ENCODE measurements at regions not wholly inside any gene's neighbourhood (a gene's known extent, or its start where the extent isn't known, plus 50 kb on each side); places are given as distances from the start of the nearest gene placed in this dataset.

DNA sequence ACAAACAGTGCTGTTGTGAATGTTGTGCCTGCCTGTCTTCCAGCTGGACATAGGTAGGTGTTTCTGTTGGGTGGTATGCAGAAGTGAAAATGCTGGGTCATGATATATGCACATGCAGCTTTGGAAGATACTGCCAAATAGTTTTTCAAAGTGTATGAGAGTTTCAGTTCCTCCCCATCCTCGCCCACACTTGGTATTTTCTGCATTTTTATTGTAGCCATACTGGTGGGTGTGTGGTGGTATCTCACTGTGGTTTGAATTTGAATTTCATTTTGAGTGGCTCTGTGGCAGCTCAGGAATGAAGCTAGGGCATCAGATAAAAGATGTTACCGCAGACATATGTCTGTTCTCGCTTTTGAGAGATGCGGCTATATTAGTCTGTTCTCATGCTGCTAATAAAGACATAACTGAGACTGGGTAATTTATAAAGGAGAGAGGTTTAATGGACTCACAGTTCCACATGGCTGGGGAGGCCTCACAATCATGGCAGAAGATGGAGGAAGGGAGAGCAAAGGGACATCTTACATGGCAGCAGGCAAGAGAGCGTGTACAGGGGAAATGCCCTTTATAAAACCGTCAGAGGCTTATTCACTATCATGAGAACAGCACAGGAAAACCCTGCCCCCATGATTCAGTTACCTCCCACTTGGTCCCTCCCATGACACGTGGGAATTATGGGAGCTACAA, 183.1 kb downstream of the CAND1 start:
- TF ChIP-seq, protein P1, sequence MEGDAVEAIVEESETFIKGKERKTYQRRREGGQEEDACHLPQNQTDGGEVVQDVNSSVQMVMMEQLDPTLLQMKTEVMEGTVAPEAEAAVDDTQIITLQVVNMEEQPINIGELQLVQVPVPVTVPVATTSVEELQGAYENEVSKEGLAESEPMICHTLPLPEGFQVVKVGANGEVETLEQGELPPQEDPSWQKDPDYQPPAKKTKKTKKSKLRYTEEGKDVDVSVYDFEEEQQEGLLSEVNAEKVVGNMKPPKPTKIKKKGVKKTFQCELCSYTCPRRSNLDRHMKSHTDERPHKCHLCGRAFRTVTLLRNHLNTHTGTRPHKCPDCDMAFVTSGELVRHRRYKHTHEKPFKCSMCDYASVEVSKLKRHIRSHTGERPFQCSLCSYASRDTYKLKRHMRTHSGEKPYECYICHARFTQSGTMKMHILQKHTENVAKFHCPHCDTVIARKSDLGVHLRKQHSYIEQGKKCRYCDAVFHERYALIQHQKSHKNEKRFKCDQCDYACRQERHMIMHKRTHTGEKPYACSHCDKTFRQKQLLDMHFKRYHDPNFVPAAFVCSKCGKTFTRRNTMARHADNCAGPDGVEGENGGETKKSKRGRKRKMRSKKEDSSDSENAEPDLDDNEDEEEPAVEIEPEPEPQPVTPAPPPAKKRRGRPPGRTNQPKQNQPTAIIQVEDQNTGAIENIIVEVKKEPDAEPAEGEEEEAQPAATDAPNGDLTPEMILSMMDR (IDR thresholded peaks at IDR 0.05; ENCODE audit: insufficient read depth, low read length, poor library complexity, severe bottlenecking): no peak
- no peak for TF ChIP-seq EZH2phosphoT487 (conservative IDR thresholded peaks at IDR 0.05; ENCODE audit: low read length)
